ENCODE measurements at regions not wholly inside any gene's neighbourhood (a gene's known extent, or its start where the extent isn't known, plus 50 kb on each side); places are given as distances from the start of the nearest gene placed in this dataset.

GRCh38 chr1:199273837-199274379 is 635.1 kb downstream of the PTPRC start (continued):
- TF ChIP-seq CUX1 (IDR thresholded peaks at IDR 0.05; ENCODE audit: insufficient replicate concordance, low read depth, low read length), result no peak
- TF ChIP-seq CBX3 (IDR thresholded peaks at IDR 0.05; ENCODE audit: borderline replicate concordance, low read depth), result no peak
- TF ChIP-seq CREB1 (IDR thresholded peaks at IDR 0.05; ENCODE audit: low read depth), result no peak
- TF ChIP-seq ZNF687 (IDR thresholded peaks at IDR 0.05), result no peak
- no peak for TF ChIP-seq RELA (IDR thresholded peaks at IDR 0.05; ENCODE audit: borderline replicate concordance, partially characterized antibody)
- TF ChIP-seq ATF3 (IDR thresholded peaks at IDR 0.05; ENCODE audit: borderline replicate concordance, extremely low read depth, low read depth, low read length), result no peak
- no peak for TF ChIP-seq ZBTB33 (IDR thresholded peaks at IDR 0.05)
- TF ChIP-seq CHD2 (IDR thresholded peaks at IDR 0.05; ENCODE audit: borderline replicate concordance, low read depth, low read length), result no peak
- no peak for TF ChIP-seq BCLAF1 (IDR thresholded peaks at IDR 0.05)
- TF ChIP-seq POLR2A (IDR thresholded peaks at IDR 0.05; ENCODE audit: low read depth, low read length), result no peak
- TF ChIP-seq NKRF (conservative IDR thresholded peaks at IDR 0.05), result no peak
- no peak for TF ChIP-seq ASH2L (IDR thresholded peaks at IDR 0.05; ENCODE audit: borderline replicate concordance, low read depth)
